ENCODE measurements at regions not wholly inside any gene's neighbourhood (a gene's known extent, or its start where the extent isn't known, plus 50 kb on each side); places are given as distances from the start of the nearest gene placed in this dataset.

- H3K79me2 ChIP-seq (ENCODE audit: control insufficient read depth, low read length) = no peaks in the 10 kb centered on the region
- no peaks in the 10 kb centered on the region for H3K9me3 ChIP-seq (ENCODE audit: control insufficient read depth, insufficient read depth, low read length)
- no peak for TF ChIP-seq EZH2phosphoT487 (IDR thresholded peaks at IDR 0.05; ENCODE audit: borderline replicate concordance, low read length)
- TF ChIP-seq, protein P1, sequence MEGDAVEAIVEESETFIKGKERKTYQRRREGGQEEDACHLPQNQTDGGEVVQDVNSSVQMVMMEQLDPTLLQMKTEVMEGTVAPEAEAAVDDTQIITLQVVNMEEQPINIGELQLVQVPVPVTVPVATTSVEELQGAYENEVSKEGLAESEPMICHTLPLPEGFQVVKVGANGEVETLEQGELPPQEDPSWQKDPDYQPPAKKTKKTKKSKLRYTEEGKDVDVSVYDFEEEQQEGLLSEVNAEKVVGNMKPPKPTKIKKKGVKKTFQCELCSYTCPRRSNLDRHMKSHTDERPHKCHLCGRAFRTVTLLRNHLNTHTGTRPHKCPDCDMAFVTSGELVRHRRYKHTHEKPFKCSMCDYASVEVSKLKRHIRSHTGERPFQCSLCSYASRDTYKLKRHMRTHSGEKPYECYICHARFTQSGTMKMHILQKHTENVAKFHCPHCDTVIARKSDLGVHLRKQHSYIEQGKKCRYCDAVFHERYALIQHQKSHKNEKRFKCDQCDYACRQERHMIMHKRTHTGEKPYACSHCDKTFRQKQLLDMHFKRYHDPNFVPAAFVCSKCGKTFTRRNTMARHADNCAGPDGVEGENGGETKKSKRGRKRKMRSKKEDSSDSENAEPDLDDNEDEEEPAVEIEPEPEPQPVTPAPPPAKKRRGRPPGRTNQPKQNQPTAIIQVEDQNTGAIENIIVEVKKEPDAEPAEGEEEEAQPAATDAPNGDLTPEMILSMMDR (IDR thresholded peaks at IDR 0.05; ENCODE audit: low read depth, low read length, poor library complexity, severe bottlenecking) = no peak
- no peaks in the 10 kb centered on the region for H4K20me1 ChIP-seq (ENCODE audit: control insufficient read depth, insufficient read depth, low read depth, low read length)
- H3K27me3 ChIP-seq (ENCODE audit: control insufficient read depth, low read length) = no peaks in the 10 kb centered on the region
- no peaks in the 10 kb centered on the region for H3K4me1 ChIP-seq (ENCODE audit: control insufficient read depth, low read length)
- H3K36me3 ChIP-seq (ENCODE audit: control insufficient read depth, low read length) = no peaks in the 10 kb centered on the region
- no peak overlapping the region for H3K4me3 ChIP-seq (ENCODE audit: low read length)
- no peak overlapping the region for H3K4me2 ChIP-seq (ENCODE audit: low read length)
- no peaks in the 10 kb centered on the region for H3K9me2 ChIP-seq (replicated peaks; ENCODE audit: control insufficient read depth, low read length)
- no peak overlapping the region for H3K27ac ChIP-seq (ENCODE audit: low read depth, low read length)
- no peaks in the 10 kb centered on the region for H3F3A ChIP-seq (ENCODE audit: control insufficient read depth, insufficient read depth)
Measured at GRCh38 chr21:39087238-39088030, 95.8 kb downstream of the PSMG1 start.

DNA sequence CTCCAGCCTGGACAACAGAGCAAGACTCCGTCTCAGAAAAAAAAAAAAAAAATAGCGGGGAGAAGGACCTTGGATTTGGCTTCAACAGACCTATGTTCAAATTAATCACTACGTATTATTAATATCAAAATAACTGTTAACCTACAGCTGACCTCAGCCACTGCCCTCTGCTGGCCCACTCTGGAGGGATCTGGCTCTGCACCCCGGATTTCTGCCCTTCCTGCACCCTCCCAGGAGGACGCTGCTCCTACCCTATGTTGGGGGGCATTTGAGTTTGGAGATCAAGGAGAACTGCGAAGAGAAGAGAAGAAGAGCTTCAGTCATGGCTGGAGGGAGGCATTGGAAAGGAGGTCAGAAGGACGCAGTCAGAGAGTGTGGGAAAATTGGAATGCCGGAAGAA, 96.7 kb downstream of the PSMG1 start:
- H3K9me2 ChIP-seq (replicated peaks; ENCODE audit: control insufficient read depth, low read length) = no peaks in the 10 kb centered on the region
- H3K27ac ChIP-seq (ENCODE audit: low read depth, low read length) = no peak overlapping the region
- H4K20me1 ChIP-seq (ENCODE audit: control insufficient read depth, insufficient read depth, low read depth, low read length) = no peaks in the 10 kb centered on the region
- no peak overlapping the region for H3K4me3 ChIP-seq (ENCODE audit: low read length)
- no peaks in the 10 kb centered on the region for H3F3A ChIP-seq (ENCODE audit: control insufficient read depth, insufficient read depth)
- H3K4me1 ChIP-seq (ENCODE audit: control insufficient read depth, low read length) = no peaks in the 10 kb centered on the region
- TF ChIP-seq, protein P1 (IDR thresholded peaks at IDR 0.05; ENCODE audit: low read depth, low read length, poor library complexity, severe bottlenecking) = peak; percentile 43
- no peak for TF ChIP-seq EZH2phosphoT487 (IDR thresholded peaks at IDR 0.05; ENCODE audit: borderline replicate concordance, low read length)
- H3K27me3 ChIP-seq (ENCODE audit: control insufficient read depth, low read length) = no peaks in the 10 kb centered on the region
- no peaks in the 10 kb centered on the region for H3K9me3 ChIP-seq (ENCODE audit: control insufficient read depth, insufficient read depth, low read length)
- H3K36me3 ChIP-seq (ENCODE audit: control insufficient read depth, low read length) = no peaks in the 10 kb centered on the region
- no peak overlapping the region for H3K4me2 ChIP-seq (ENCODE audit: low read length)
- no peaks in the 10 kb centered on the region for H3K79me2 ChIP-seq (ENCODE audit: control insufficient read depth, low read length)

GRCh38 chr21:39085843-39086405, 97.3 kb downstream of the PSMG1 start:
- Histone ChIP-seq H4K20me1 (ENCODE audit: control insufficient read depth, insufficient read depth, low read depth, low read length) (no peaks in the 10 kb centered on the region), H3K79me2 (ENCODE audit: control insufficient read depth, low read length) (no peaks in the 10 kb centered on the region), H3K27me3 (ENCODE audit: control insufficient read depth, low read length) (no peaks in the 10 kb centered on the region), H3K9me2 (replicated peaks; ENCODE audit: control insufficient read depth, low read length) (no peaks in the 10 kb centered on the region), H3K4me2 (ENCODE audit: low read length) (no peak overlapping the region), H3F3A (ENCODE audit: control insufficient read depth, insufficient read depth) (no peaks in the 10 kb centered on the region), H3K27ac (ENCODE audit: low read depth, low read length) (no peak overlapping the region), H3K4me3 (ENCODE audit: low read length) (no peak overlapping the region), H3K9me3 (ENCODE audit: control insufficient read depth, insufficient read depth, low read length) (no peaks in the 10 kb centered on the region), H3K4me1 (ENCODE audit: control insufficient read depth, low read length) (no peaks in the 10 kb centered on the region), H3K36me3 (ENCODE audit: control insufficient read depth, low read length) (no peaks in the 10 kb centered on the region)
- TF ChIP-seq, protein P1 (IDR thresholded peaks at IDR 0.05; ENCODE audit: low read depth, low read length, poor library complexity, severe bottlenecking) = no peak
- TF ChIP-seq EZH2phosphoT487 (IDR thresholded peaks at IDR 0.05; ENCODE audit: borderline replicate concordance, low read length) = no peak
